Globus pallidus (tissue), 1 donor: ENCODE measurements at regions not wholly inside any gene's neighbourhood (a gene's known extent, or its start where the extent isn't known, plus 50 kb on each side); places are given as distances from the start of the nearest gene placed in this dataset.
"Not testable (repeated sequence)": the region's sequence is repeated elsewhere in the genome, so short reads cannot be mapped to it uniquely, and the experiment has no call there.

Source experiments
- DNase-seq: peaks from one replicate; pipeline ENCODE4 v3.0.0-alpha.2; 2015; ENCODE audit warnings: low spot score

GRCh38 chr4:121616449-121616848 lies 80.3 kb downstream of the ANXA5 start:
- DNase-seq: not testable (repeated sequence)

GRCh38 chr4:121614101-121614500 lies 82.7 kb downstream of the ANXA5 start:
- DNase-seq: no peak

- DNase-seq: no peak
These were observed 97.7 kb downstream of the ANXA5 start for GRCh38 chr4:121599049-121599448.

GRCh38 chr4:121597346-121597934 lies 99.3 kb downstream of the ANXA5 start:
- DNase-seq: no peak

- DNase-seq: peak; percentile 1
These were observed 101.8 kb downstream of the ANXA5 start for GRCh38 chr4:121594796-121595526.

- DNase-seq: no peak
These were observed 103.0 kb downstream of the ANXA5 start for GRCh38 chr4:121593760-121594159.

GRCh38 chr4:121592257-121592656 lies 104.5 kb downstream of the ANXA5 start:
- not testable (repeated sequence) for DNase-seq

- DNase-seq: no peak
These were observed 111.9 kb downstream of the ANXA5 start for GRCh38 chr4:121584836-121585235.

- no peak for DNase-seq
These were observed 113.4 kb downstream of the ANXA5 start for GRCh38 chr4:121583396-121583795.

GRCh38 chr4:121582296-121582695 lies 114.5 kb downstream of the ANXA5 start:
- DNase-seq: no peak

- DNase-seq: not testable (repeated sequence)
These were observed 121.4 kb downstream of the ANXA5 start for GRCh38 chr4:121575392-121575791.

- DNase-seq: no peak
These were observed 122.2 kb downstream of the ANXA5 start for GRCh38 chr4:121574618-121575017.

GRCh38 chr4:121567748-121568147 lies 129.0 kb downstream of the ANXA5 start:
- DNase-seq: no peak

GRCh38 chr4:121564840-121565375 lies 131.9 kb downstream of the ANXA5 start:
- DNase-seq: no peak

GRCh38 chr4:121562811-121563210 lies 134.0 kb downstream of the ANXA5 start:
- DNase-seq: no peak

GRCh38 chr4:121555315-121556107 lies 141.3 kb downstream of the ANXA5 start:
- no peak for DNase-seq

GRCh38 chr4:121554382-121554781 lies 142.4 kb downstream of the ANXA5 start:
- DNase-seq: no peak

- DNase-seq: no peak
These were observed 144.9 kb downstream of the ANXA5 start for GRCh38 chr4:121551881-121552280.

GRCh38 chr4:121551271-121551670 lies 145.5 kb downstream of the ANXA5 start:
- no peak for DNase-seq

GRCh38 chr4:121541696-121542095 lies 155.1 kb downstream of the ANXA5 start:
- no peak for DNase-seq

- DNase-seq: no peak
These were observed 154.5 kb upstream of the QRFPR start for GRCh38 chr4:121535351-121535750.

GRCh38 chr4:121534187-121534586 lies 153.4 kb upstream of the QRFPR start:
- DNase-seq: no peak

- DNase-seq: no peak
These were observed 145.7 kb upstream of the QRFPR start for GRCh38 chr4:121526509-121526908.
